ENCODE measurements at regions not wholly inside any gene's neighbourhood (a gene's known extent, or its start where the extent isn't known, plus 50 kb on each side); places are given as distances from the start of the nearest gene placed in this dataset.

GRCh38 chr7:52498366-52498765 lies 537.1 kb upstream of the POM121L12 start:
- no peak for DNase-seq (ENCODE audit: insufficient read length, low spot score)
- TF ChIP-seq CTCF (IDR thresholded peaks at IDR 0.05; ENCODE audit: insufficient read depth, missing control alignments): no peak
- no peak for FAIRE-seq

DNA sequence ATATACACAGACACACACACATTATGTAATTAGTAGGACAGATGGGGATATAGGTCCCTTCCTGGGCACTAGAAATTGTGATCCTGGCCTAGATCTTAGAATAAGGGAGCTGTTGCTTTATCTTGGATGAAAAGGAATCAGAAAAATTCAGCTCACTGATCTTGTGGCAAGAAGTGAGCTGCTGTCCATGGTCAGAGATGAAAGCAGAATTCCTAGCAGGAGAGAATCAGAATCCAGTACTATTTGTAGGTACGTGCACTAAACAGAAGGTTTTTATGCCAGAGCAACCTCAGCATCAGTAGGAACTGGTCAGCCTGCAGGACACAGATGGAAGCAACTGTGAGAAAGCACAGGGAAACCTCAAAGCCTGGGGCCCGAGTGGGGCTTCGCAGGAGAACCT lies 549.2 kb upstream of the POM121L12 start:
- TF ChIP-seq CTCF (IDR thresholded peaks at IDR 0.05; ENCODE audit: insufficient read depth, missing control alignments): no peak
- DNase-seq (ENCODE audit: insufficient read length, low spot score): no peak
- FAIRE-seq: no peak

- no peak for FAIRE-seq
- TF ChIP-seq CTCF (IDR thresholded peaks at IDR 0.05; ENCODE audit: insufficient read depth, missing control alignments): no peak
Measured at GRCh38 chr7:52482076-52482475, 553.4 kb upstream of the POM121L12 start.

GRCh38 chr7:52481571-52481970 lies 553.9 kb upstream of the POM121L12 start:
- TF ChIP-seq CTCF (IDR thresholded peaks at IDR 0.05; ENCODE audit: insufficient read depth, missing control alignments): no peak
- no peak for FAIRE-seq
- no peak for DNase-seq (ENCODE audit: insufficient read length, low spot score)

More at GRCh38 chr7:52482076-52482475, 553.4 kb upstream of the POM121L12 start:
- DNase-seq (ENCODE audit: insufficient read length, low spot score): no peak

DNA sequence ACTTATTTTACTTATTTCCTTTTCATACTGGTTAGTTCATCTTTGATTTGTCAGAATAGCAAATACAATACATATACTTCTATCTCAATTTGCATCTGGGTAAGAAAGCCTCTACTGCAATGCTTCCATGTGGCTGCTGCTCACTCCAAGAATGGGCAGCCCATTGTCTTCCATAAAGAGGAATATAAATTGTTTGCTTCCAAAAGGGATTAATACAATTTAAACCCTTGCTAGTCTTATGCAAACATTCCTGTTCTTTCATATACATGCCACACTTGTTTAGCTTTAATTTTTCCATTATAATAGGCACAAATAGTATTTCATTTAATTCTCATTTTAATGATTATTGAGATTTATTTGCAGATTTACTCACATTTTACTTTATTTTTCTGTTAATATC lies 555.4 kb upstream of the POM121L12 start:
- DNase-seq (ENCODE audit: insufficient read length, low spot score): no peak
- TF ChIP-seq CTCF (IDR thresholded peaks at IDR 0.05; ENCODE audit: insufficient read depth, missing control alignments): no peak
- no peak for FAIRE-seq

GRCh38 chr7:52475001-52475582 lies 560.3 kb upstream of the POM121L12 start:
- DNase-seq (ENCODE audit: insufficient read length, low spot score) (no peak), FAIRE-seq (no peak)
- TF ChIP-seq CTCF (IDR thresholded peaks at IDR 0.05; ENCODE audit: insufficient read depth, missing control alignments): no peak

DNA sequence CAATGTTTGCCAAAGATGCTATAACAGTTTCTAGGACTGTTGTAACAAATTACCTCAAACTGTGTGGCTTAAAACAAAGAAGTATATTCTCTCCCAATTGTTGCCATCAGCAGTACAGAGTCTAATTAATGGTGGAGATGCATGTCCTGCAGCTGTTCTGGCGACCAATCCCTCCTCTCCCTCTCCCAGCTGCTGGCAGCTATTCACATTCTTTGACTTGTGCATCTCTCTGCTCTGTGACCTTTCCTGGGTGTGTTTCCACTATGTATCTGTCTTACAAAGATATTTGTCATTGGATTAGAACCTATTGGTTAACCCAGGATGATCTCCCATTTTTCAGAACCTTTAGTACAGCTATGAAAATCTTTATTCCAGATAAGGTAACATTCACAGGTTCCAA lies 561.7 kb upstream of the POM121L12 start:
- no peak for FAIRE-seq
- no peak for TF ChIP-seq CTCF (IDR thresholded peaks at IDR 0.05; ENCODE audit: insufficient read depth, missing control alignments)
- no peak for DNase-seq (ENCODE audit: insufficient read length, low spot score)

Data from D721Med (cell line).